IgD-negative memory B cell (primary cell): ENCODE measurements at regions not wholly inside any gene's neighbourhood (a gene's known extent, or its start where the extent isn't known, plus 50 kb on each side); places are given as distances from the start of the nearest gene placed in this dataset.
A peak's percentile ranks its signal among the peaks of the same experiment; 100 is the strongest.

Experiments used
- H3K27ac Mint-ChIP-seq, 3 donors: one replicate each; pipeline ENCODE4 v1.8.0; 2020 to 2022; ENCODE audit warnings: mild to moderate bottlenecking in 3 of 3, mixed read lengths in 3 of 3, moderate library complexity in 1 of 3
- H3K27me3 Mint-ChIP-seq: one replicate; pipeline ENCODE4 v1.8.0; 2021; ENCODE audit warnings: mixed read lengths
- H3K36me3 Mint-ChIP-seq: one replicate; pipeline ENCODE4 v1.8.0; 2020; ENCODE audit warnings: mild to moderate bottlenecking, mixed read lengths
- H3K4me1 Mint-ChIP-seq, 3 donors: one replicate each; pipeline ENCODE4 v1.8.0; 2020 to 2022; ENCODE audit warnings: mixed read lengths in 3 of 3, mild to moderate bottlenecking in 1 of 3
- H3K4me3 Mint-ChIP-seq, 4 donors: one replicate each; pipeline ENCODE4 v1.8.0; 2020 to 2022; ENCODE audit warnings: mild to moderate bottlenecking in 4 of 4, mixed read lengths in 4 of 4, moderate library complexity in 3 of 4
- H3K9me3 Mint-ChIP-seq, 3 donors: one replicate each; pipeline ENCODE4 v1.8.0; 2020 to 2021; ENCODE audit warnings: mixed read lengths in 3 of 3, mild to moderate bottlenecking in 1 of 3

DNA sequence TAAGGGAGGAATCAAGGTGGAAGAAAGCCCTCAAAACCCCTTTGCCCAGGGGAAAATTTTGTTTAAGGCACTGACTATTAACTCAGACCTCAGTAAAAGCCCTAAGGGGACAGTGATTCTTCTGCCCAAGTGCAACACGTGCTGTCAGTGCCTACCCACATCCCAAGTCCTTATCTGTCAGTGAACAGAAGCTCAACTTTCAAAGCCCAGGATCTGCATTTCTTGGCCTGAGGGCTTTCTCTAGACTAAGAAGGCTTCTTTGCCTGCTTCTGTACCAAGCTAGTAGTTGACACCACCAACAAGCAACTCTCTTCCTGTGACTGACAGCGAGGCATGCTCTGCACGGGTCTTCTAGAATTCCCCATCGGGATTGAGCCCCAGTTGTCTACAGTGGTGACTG is 416.0 kb upstream of the SPTLC3 start:
- Mint-ChIP-seq H3K4me3 (peak overlapping the region in 2 of 4 donors; percentile 9), H3K4me1 (no peaks in the 10 kb centered on the region), H3K27ac (no peak overlapping the region), H3K36me3 (no peaks in the 10 kb centered on the region), H3K27me3 (no peaks in the 10 kb centered on the region), H3K9me3 (peaks cover 3 to 9% (median 3%) of the 10 kb centered on the region in 3 donors)

GRCh38 chr20:12593342-12593873 is 415.4 kb upstream of the SPTLC3 start:
- Mint-ChIP-seq H3K36me3 (no peaks in the 10 kb centered on the region), H3K27me3 (no peaks in the 10 kb centered on the region), H3K4me1 (no peaks in the 10 kb centered on the region), H3K4me3 (no peak overlapping the region), H3K27ac (no peak overlapping the region), H3K9me3 (peaks cover 3 to 10% (median 3%) of the 10 kb centered on the region in 3 donors)

DNA sequence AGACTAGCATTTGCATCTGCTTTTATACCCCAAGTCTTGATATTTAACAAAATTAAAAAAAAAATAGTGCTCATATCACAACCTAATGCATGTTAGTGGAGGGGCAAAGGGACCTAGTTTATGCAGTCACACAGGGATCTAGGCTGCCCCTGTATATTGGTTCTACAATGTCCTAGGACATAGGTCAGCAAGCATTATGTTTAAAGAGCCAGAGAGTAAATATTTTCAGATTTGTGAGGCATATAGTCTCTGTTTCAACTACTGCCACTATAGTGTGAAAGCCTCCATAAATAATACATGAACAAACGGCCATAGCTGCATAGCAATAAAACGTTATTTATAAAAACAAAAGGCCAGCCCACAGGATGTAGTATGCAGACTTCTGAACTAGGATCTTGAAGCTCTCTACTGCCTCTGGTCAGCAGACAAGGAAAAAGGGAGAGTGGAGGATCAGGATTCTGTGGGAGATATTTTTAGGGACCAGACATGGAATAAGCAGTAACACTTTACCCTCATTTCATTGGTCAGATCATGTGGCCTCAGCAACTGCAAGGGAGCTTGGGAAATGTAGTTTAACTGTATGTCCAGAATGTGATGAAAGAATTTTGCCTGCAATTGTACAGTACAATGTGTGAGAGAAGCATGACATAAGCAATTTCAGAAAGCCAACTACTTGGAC is 414.2 kb upstream of the SPTLC3 start:
- Mint-ChIP-seq H3K4me3 (no peak overlapping the region), H3K27ac (no peak overlapping the region), H3K36me3 (no peaks in the 10 kb centered on the region), H3K4me1 (no peaks in the 10 kb centered on the region), H3K27me3 (no peaks in the 10 kb centered on the region), H3K9me3 (peaks cover 3 to 14% (median 5%) of the 10 kb centered on the region in 3 donors)

GRCh38 chr20:12595841-12596240 is 412.9 kb upstream of the SPTLC3 start:
- Mint-ChIP-seq H3K36me3 (no peaks in the 10 kb centered on the region), H3K27me3 (no peaks in the 10 kb centered on the region), H3K4me3 (no peak overlapping the region), H3K27ac (no peak overlapping the region), H3K4me1 (no peaks in the 10 kb centered on the region), H3K9me3 (peaks cover 3 to 14% (median 5%) of the 10 kb centered on the region in 3 donors)

- H3K36me3 Mint-ChIP-seq: no peaks in the 10 kb centered on the region
- peaks cover 3 to 11% (median 5%) of the 10 kb centered on the region in 3 donors for H3K9me3 Mint-ChIP-seq
- H3K27me3 Mint-ChIP-seq: no peaks in the 10 kb centered on the region
- H3K4me3 Mint-ChIP-seq: no peak overlapping the region
- H3K27ac Mint-ChIP-seq: no peak overlapping the region
- H3K4me1 Mint-ChIP-seq: no peaks in the 10 kb centered on the region
Observed at GRCh38 chr20:12596863-12597262, 411.9 kb upstream of the SPTLC3 start.

- Mint-ChIP-seq H3K27me3 (no peaks in the 10 kb centered on the region), H3K36me3 (no peaks in the 10 kb centered on the region), H3K9me3 (peaks cover 3 to 5% (median 4%) of the 10 kb centered on the region in 3 donors), H3K4me1 (no peaks in the 10 kb centered on the region), H3K4me3 (no peak overlapping the region), H3K27ac (no peak overlapping the region)
Observed at GRCh38 chr20:12597551-12597950, 411.2 kb upstream of the SPTLC3 start.

- H3K9me3 Mint-ChIP-seq: peaks cover 3 to 5% (median 4%) of the 10 kb centered on the region in 3 donors
- H3K27me3 Mint-ChIP-seq: no peaks in the 10 kb centered on the region
- H3K4me1 Mint-ChIP-seq: no peaks in the 10 kb centered on the region
- H3K4me3 Mint-ChIP-seq: no peak overlapping the region
- H3K36me3 Mint-ChIP-seq: no peaks in the 10 kb centered on the region
- H3K27ac Mint-ChIP-seq: no peak overlapping the region
Observed at GRCh38 chr20:12598894-12599293, 409.9 kb upstream of the SPTLC3 start.

GRCh38 chr20:12599494-12599893 is 409.3 kb upstream of the SPTLC3 start:
- no peaks in the 10 kb centered on the region for H3K27me3 Mint-ChIP-seq
- no peak overlapping the region for H3K4me3 Mint-ChIP-seq
- no peaks in the 10 kb centered on the region for H3K4me1 Mint-ChIP-seq
- H3K9me3 Mint-ChIP-seq: peaks cover 3 to 5% (median 4%) of the 10 kb centered on the region in 3 donors
- no peaks in the 10 kb centered on the region for H3K36me3 Mint-ChIP-seq
- H3K27ac Mint-ChIP-seq: no peak overlapping the region

- H3K4me1 Mint-ChIP-seq: no peaks in the 10 kb centered on the region
- no peak overlapping the region for H3K27ac Mint-ChIP-seq
- no peaks in the 10 kb centered on the region for H3K36me3 Mint-ChIP-seq
- no peak overlapping the region for H3K4me3 Mint-ChIP-seq
- H3K27me3 Mint-ChIP-seq: no peaks in the 10 kb centered on the region
- H3K9me3 Mint-ChIP-seq: peaks cover 0 to 6% (median 1%) of the 10 kb centered on the region in 3 donors
Observed at GRCh38 chr20:12605751-12606150, 403.0 kb upstream of the SPTLC3 start.

GRCh38 chr20:12610871-12611270 is 397.9 kb upstream of the SPTLC3 start:
- no peaks in the 10 kb centered on the region for H3K36me3 Mint-ChIP-seq
- H3K9me3 Mint-ChIP-seq: peaks cover 0 to 6% (median 0%) of the 10 kb centered on the region in 3 donors
- H3K4me3 Mint-ChIP-seq: no peak overlapping the region
- no peak overlapping the region for H3K27ac Mint-ChIP-seq
- no peaks in the 10 kb centered on the region for H3K4me1 Mint-ChIP-seq
- no peaks in the 10 kb centered on the region for H3K27me3 Mint-ChIP-seq

DNA sequence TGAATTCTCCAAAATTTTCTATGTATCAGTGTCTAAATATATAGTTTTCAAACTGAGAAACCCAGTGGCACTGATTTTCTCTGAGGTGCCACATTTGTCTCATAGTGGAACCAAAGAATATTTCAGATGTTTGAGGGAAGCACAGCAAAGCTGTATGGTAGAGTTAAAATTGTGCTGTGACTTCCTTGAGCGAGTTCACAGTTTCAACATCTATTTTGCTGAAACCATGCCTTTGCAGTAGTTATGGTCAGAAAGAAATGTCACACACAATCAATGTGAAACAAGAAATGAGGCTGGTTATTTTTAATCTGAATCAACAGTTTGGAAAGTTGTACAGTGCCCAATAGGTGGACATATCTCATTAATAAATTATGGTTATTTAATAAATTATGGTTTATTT is 394.0 kb upstream of the SPTLC3 start:
- H3K36me3 Mint-ChIP-seq: no peaks in the 10 kb centered on the region
- H3K9me3 Mint-ChIP-seq: peaks cover 6 to 7% (median 6%) of the 10 kb centered on the region in 3 donors
- H3K27me3 Mint-ChIP-seq: no peaks in the 10 kb centered on the region
- H3K27ac Mint-ChIP-seq: no peak overlapping the region
- peaks cover 0 to 1% (median 0%) of the 10 kb centered on the region in 3 donors for H3K4me1 Mint-ChIP-seq
- H3K4me3 Mint-ChIP-seq: no peak overlapping the region

DNA sequence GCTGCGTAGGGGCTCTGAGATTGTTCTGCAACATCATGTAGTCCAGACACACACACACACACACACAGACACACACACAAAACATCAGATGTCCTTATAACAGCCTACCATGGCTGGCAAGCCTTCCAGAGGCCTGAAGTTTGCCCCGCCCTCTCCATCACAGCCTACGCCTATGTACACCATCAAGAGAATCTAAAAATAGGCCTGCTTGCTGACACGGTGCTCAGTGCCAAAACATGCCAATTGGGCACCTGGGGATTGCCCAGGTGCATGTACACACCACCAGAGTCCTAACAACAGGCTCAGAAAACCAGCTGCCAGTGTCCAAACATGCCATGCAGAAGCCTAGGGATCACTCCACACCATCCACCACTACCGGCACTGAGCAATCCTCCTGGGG is 391.7 kb upstream of the SPTLC3 start:
- H3K27me3 Mint-ChIP-seq: no peaks in the 10 kb centered on the region
- no peak overlapping the region for H3K27ac Mint-ChIP-seq
- no peaks in the 10 kb centered on the region for H3K36me3 Mint-ChIP-seq
- H3K4me1 Mint-ChIP-seq: peaks cover 0 to 1% (median 0%) of the 10 kb centered on the region in 3 donors
- H3K9me3 Mint-ChIP-seq: peaks cover 6 to 11% (median 7%) of the 10 kb centered on the region in 3 donors
- no peak overlapping the region for H3K4me3 Mint-ChIP-seq

DNA sequence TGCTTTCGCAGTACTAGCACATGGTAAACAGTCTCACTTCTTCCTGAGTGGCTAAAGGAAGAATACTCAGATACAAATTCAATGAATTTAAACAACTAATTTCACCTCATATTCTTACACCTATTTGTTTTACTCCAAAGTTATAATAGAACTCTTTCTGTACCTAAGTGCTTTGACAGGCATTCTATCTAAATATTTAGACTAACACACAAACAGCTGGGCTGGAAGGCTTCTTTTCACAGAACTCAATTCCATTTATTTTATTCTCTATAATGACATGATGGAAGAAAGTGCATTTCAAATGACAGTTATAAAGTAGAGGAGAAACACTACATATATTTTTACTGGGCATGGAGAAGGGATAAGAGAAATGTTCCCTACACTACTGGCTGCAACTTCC is 384.9 kb upstream of the SPTLC3 start:
- no peaks in the 10 kb centered on the region for H3K36me3 Mint-ChIP-seq
- peaks cover 0 to under 1% (median 0%) of the 10 kb centered on the region in 3 donors for H3K4me1 Mint-ChIP-seq
- H3K27me3 Mint-ChIP-seq: no peaks in the 10 kb centered on the region
- H3K27ac Mint-ChIP-seq: no peak overlapping the region
- peaks cover under 1 to 15% (median 5%) of the 10 kb centered on the region in 3 donors for H3K9me3 Mint-ChIP-seq
- H3K4me3 Mint-ChIP-seq: no peak overlapping the region

DNA sequence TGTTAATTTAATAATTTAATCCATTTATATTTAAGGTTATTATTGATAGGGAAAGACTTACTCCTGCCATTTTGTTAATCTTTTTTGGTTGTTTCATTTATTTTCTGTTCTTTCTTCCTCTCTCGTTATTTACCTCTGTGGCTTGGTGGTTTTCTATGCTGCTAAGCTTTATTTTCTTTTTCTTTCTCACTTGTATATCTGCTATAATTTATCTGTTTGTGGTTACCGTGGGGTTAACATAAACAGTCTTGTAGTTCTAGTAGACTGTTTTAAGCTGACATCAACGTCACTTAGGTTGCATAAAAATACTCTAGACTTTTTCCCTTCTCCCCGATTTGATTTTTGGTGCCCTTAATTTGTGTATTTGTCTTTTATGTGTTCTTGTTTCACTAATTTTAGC is 381.3 kb upstream of the SPTLC3 start:
- peaks cover 0 to 9% (median 3%) of the 10 kb centered on the region in 3 donors for H3K9me3 Mint-ChIP-seq
- H3K36me3 Mint-ChIP-seq: no peaks in the 10 kb centered on the region
- H3K4me1 Mint-ChIP-seq: no peaks in the 10 kb centered on the region
- no peak overlapping the region for H3K27ac Mint-ChIP-seq
- no peaks in the 10 kb centered on the region for H3K27me3 Mint-ChIP-seq
- no peak overlapping the region for H3K4me3 Mint-ChIP-seq

DNA sequence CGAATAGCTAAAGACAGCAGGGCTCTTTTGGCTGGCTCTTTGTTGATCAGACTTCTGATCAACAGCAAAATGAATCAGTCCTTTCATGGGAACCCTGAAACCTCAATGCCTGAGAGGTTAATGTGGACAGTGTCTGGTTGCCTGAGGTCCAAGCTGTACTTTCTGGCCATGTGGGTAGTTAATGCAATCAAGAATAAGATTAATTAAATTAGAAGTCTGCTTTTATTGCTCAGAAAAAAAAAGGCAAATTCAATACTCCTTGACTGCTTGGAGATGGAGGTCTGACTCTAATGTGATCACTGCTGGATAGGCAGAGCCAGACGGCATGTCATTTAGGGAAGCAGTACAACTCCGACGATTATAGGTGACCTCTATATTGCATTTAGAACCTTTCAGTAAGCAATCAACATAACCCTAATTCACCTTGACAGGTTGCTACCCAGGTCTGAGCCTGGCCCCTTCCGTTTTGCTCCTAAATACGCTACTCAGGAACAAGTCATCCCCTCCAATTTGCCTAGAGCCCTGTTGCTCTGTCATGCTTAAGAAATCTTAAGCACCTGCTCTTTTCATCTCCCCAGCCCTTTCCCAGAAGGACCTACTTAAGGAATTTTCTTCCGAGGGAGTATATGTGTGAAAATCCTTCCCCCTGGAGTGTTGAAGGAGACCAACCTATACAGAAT is 370.0 kb upstream of the SPTLC3 start:
- no peaks in the 10 kb centered on the region for H3K36me3 Mint-ChIP-seq
- H3K27me3 Mint-ChIP-seq: no peaks in the 10 kb centered on the region
- H3K4me3 Mint-ChIP-seq: no peak overlapping the region
- H3K4me1 Mint-ChIP-seq: no peaks in the 10 kb centered on the region
- peaks cover 0 to 2% (median 0%) of the 10 kb centered on the region in 3 donors for H3K9me3 Mint-ChIP-seq
- no peak overlapping the region for H3K27ac Mint-ChIP-seq
